ENCODE measurements at regions not wholly inside any gene's neighbourhood (a gene's known extent, or its start where the extent isn't known, plus 50 kb on each side); places are given as distances from the start of the nearest gene placed in this dataset.

DNA sequence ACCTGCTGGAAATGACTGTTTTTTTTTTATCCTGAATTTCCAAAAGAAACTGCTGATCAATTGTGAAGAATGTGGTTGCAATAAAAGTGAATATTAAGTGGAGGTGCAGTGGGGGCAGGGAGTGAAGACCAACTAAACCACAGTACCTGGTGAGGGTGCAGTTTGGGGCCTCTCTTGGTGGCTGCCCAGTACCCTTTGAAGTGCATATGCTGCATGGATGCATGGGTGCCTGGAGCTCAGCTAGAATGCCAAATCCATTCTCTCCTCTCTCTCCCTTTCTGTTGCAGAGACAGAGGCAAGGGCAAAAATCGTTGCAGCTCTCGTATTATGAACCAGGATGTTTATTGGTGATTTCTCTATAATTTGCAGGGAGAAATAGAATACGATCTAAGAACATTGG, 420.5 kb upstream of the ONECUT1 start:
- TF ChIP-seq EZH2 (IDR thresholded peaks at IDR 0.05; ENCODE audit: insufficient read depth, poor library complexity, severe bottlenecking): no peak
- no peak for TF ChIP-seq EZH2phosphoT487 (IDR thresholded peaks at IDR 0.05; ENCODE audit: insufficient read depth, low read depth)
